Gastroesophageal sphincter (tissue), 3 donors: ENCODE measurements at regions not wholly inside any gene's neighbourhood (a gene's known extent, or its start where the extent isn't known, plus 50 kb on each side); places are given as distances from the start of the nearest gene placed in this dataset.

Experiments used
- CTCF ChIP-seq, 4 experiments: fragments of 200-600 bp in 2 of 4; fragments of 450-650 bp in 2 of 4; sonication (generic) in 1 of 4; IDR thresholded peaks; one replicate each; pipeline ENCODE4 v1.5.1; 2017 to 2019; ENCODE audit warnings: antibody characterized with exemption in 4 of 4, mild to moderate bottlenecking in 2 of 4, moderate library complexity in 2 of 4
- EP300 ChIP-seq: sonication (generic); formaldehyde crosslinking; IDR thresholded peaks from one replicate; pipeline ENCODE4 v1.6.1; 2017; ENCODE audit warnings: antibody characterized with exemption, mild to moderate bottlenecking
- POLR2A ChIP-seq, 2 donors: fragments of 450-650 bp; IDR thresholded peaks; one replicate each; pipeline ENCODE4 v1.6.1; 2017; ENCODE audit warnings: antibody characterized with exemption in 2 of 2, mild to moderate bottlenecking in 2 of 2, moderate library complexity in 1 of 2
- POLR2AphosphoS5 ChIP-seq: sonication (generic); formaldehyde crosslinking; IDR thresholded peaks from one replicate; pipeline ENCODE4 v1.6.1; 2017; ENCODE audit warnings: antibody characterized with exemption

- TF ChIP-seq POLR2AphosphoS5: no peak
- no peak for TF ChIP-seq CTCF (IDR thresholded peaks at IDR 0.05)
- no peak for TF ChIP-seq POLR2A (IDR thresholded peaks at IDR 0.05)
- TF ChIP-seq EP300: no peak
Observed at GRCh38 chr3:18902081-18902793, 246.1 kb upstream of the KCNH8 start.
